Mucosa of descending colon (tissue), 3 donors: ENCODE measurements at regions not wholly inside any gene's neighbourhood (a gene's known extent, or its start where the extent isn't known, plus 50 kb on each side); places are given as distances from the start of the nearest gene placed in this dataset.
A peak's percentile ranks its signal among the peaks of the same experiment; 100 is the strongest.

Experiments
- ATAC-seq: fragments of 200-7000 bp; cut with Tn5 transposase; one replicate; pipeline ENCODE4 v1.9.1; 2020; ENCODE audit warnings: mild to moderate bottlenecking, moderate library complexity
- DNase-seq, 3 donors: peaks; one replicate each; pipeline ENCODE4 v3.0.0-alpha.2; 2020
- H3K36me3 ChIP-seq: fragments of 200-600 bp; one replicate; pipeline ENCODE4 v1.8.0; 2021; ENCODE audit warnings: low read depth, mild to moderate bottlenecking
- H3K4me1 ChIP-seq: fragments of 200-600 bp; one replicate; pipeline ENCODE4 v1.8.0; 2021; ENCODE audit warnings: low read depth, mild to moderate bottlenecking
- H3K4me3 ChIP-seq: fragments of 200-600 bp; one replicate; pipeline ENCODE4 v1.8.0; 2021; ENCODE audit warnings: mild to moderate bottlenecking
- H3K9me3 ChIP-seq: fragments of 200-600 bp; one replicate; pipeline ENCODE4 v1.8.0; 2021; ENCODE audit warnings: mild to moderate bottlenecking
- intact Hi-C, 2 donors: fragments of 100-400 bp; cut with DNase I in 1 of 2; cut with micrococcal nuclease in 1 of 2; formaldehyde crosslinking; loops; one replicate each; pipeline versions ENCODE4 v1.11.0 to v1.11.1; 2022; cut with DNase I, micrococcal nuclease
- TF ChIP-seq, protein P1 (sequence below): fragments of 200-600 bp; IDR thresholded peaks from one replicate; pipeline ENCODE4 v1.8.0; 2022; ENCODE audit warnings: antibody characterized with exemption, mild to moderate bottlenecking
- donor health status: DM: no; HTN: no; CAD: no; lungs with moderate emphysema.
- donor health status: DM: no; HTN: no; CAD: no.
- donor health status: DM: no; HTN: yes; CAD: no.

DNA sequence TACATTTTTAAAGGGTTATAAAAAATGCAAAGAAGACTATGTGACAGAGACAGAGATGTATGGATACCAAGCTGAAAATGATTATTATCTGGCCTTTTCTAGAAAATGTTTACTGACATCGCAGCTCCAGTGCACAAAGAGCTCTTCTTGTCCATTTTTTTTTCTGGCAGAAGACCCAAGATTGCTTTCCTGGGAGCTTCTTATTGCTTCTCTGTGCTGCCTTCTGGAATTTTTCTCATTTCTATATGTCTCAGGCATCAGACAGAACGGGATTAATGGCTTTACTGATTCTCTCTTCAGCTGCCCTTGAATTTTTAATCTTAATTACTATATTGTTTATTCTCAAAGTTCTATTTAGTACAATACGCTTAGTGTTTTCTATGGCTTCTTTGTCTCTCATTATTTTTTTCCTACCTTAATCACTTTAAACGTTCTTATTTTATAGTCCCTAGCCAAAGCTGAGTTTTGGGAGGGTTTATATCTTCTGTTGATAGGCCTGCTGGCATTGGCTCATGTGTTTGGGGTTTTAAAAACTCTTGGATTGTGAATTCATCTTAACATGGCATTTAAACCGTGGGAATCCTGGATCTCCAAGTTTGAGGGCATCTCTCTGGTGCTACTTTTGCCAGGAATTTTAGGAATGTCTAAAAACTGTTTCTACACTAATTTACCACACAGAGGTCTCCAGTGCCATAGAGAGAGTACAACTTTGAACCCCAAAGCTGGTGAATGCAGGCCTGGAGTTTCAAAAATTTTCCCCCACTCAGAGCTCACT lies 138.9 kb upstream of the LNX1 start:
- TF ChIP-seq, protein P1, sequence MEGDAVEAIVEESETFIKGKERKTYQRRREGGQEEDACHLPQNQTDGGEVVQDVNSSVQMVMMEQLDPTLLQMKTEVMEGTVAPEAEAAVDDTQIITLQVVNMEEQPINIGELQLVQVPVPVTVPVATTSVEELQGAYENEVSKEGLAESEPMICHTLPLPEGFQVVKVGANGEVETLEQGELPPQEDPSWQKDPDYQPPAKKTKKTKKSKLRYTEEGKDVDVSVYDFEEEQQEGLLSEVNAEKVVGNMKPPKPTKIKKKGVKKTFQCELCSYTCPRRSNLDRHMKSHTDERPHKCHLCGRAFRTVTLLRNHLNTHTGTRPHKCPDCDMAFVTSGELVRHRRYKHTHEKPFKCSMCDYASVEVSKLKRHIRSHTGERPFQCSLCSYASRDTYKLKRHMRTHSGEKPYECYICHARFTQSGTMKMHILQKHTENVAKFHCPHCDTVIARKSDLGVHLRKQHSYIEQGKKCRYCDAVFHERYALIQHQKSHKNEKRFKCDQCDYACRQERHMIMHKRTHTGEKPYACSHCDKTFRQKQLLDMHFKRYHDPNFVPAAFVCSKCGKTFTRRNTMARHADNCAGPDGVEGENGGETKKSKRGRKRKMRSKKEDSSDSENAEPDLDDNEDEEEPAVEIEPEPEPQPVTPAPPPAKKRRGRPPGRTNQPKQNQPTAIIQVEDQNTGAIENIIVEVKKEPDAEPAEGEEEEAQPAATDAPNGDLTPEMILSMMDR: no peak
- no peak for ATAC-seq
- no peak overlapping the region for H3K4me3 ChIP-seq
- H3K36me3 ChIP-seq: no peaks in the 10 kb centered on the region
- DNase-seq: no peak
- H3K9me3 ChIP-seq: no peaks in the 10 kb centered on the region
- no peaks in the 10 kb centered on the region for H3K4me1 ChIP-seq
- intact Hi-C loops: no loop called here

DNA sequence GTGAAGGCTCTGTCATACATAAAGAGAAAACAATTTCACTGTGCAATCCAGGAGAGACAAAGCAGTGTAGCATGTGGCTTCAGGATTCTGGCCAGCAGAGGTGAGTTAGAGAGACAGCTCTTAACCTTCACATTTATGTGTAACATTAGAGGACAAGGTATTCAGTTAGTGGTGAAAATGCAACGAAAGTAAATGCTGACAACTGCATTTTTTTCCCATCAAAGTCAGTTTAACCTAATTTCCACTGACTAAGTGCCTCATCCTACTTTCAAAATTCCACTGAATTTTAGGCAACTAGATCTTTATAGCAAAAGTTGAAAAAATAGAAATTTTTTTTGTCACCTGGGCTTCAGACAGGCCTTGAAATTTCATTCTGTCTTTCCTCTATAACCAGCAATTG lies 130.8 kb upstream of the LNX1 start:
- Histone ChIP-seq H3K4me1 (no peaks in the 10 kb centered on the region), H3K9me3 (no peaks in the 10 kb centered on the region), H3K4me3 (no peak overlapping the region), H3K36me3 (no peaks in the 10 kb centered on the region)
- ATAC-seq (no peak), DNase-seq (no peak)
- TF ChIP-seq, protein P1: no peak
- intact Hi-C loops: no loop called here

DNA sequence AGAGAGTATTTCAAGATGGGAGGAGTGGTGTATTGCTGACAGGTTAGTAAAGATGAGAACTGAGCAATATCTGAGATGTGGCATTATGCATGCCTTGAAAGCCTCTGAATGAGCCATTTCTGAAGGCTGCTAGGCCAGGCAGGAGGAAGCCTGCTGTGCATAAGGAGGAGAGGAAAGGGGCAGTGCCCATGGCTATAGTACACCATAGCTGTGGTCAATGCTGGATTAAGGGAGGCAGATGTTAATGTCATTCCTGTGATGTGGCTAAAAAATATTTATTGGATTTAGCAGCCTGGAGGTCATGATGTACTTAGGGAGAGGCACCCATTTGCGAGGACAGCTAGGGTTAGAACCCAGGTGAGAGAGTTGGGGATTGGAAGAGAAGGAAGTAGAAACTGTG lies 130.0 kb upstream of the LNX1 start:
- ATAC-seq: no peak
- Histone ChIP-seq H3K4me3 (no peak overlapping the region), H3K9me3 (no peaks in the 10 kb centered on the region), H3K36me3 (no peaks in the 10 kb centered on the region), H3K4me1 (no peaks in the 10 kb centered on the region)
- TF ChIP-seq, protein P1: no peak
- no peak for DNase-seq
- intact Hi-C loops: no loop called here

DNA sequence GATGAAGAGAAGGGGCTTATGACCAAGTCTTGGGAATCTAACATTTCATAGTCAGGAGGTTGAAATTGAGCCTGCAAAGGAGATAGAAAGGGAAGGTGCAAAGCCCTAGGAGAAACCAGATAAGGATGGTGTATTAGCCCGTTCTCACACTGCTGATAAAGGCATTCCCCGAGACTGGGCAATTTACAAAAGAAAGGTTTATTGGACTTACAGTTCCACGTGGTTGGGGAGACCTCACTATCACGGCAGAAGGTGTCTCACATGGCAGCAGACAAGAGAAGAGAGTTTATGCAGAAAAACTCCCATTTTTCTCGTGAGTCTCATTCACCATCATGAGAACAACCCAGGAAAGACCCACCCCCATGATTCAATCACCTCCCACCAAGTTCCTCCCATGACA lies 129.5 kb upstream of the LNX1 start:
- no peak for ATAC-seq
- Histone ChIP-seq H3K4me1 (no peaks in the 10 kb centered on the region), H3K4me3 (no peak overlapping the region), H3K9me3 (no peaks in the 10 kb centered on the region), H3K36me3 (no peaks in the 10 kb centered on the region)
- TF ChIP-seq, protein P1: no peak
- intact Hi-C loops: no loop called here
- DNase-seq: no peak

DNA sequence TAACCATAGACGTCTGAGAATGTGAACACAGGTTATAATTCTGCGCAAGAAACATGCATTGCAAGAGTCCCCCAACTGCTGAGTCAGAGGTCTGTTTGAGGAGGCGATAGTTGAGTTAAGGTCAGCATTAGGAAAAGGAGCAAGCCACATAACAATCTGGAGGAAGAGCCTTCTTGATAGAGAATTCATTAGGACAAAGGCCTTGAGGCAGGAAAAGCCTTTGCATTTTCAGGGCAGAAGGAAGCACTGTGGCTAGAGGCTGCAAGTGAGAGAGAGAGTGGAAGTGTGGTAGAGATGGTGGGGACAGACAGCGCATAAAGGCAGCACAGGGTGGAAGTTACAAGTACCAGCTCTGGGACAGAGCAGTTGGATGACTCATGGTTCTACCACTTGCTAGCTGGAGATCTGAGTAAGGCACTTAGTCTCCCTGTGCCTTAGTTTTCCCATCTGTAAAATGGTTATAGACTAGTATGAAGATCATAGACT lies 125.8 kb upstream of the LNX1 start:
- TF ChIP-seq, protein P1: no peak
- intact Hi-C loops: no loop called here
- peak; percentile 11 for ATAC-seq
- H3K4me1 ChIP-seq: no peaks in the 10 kb centered on the region
- no peak for DNase-seq
- H3K4me3 ChIP-seq: no peak overlapping the region
- H3K36me3 ChIP-seq: no peaks in the 10 kb centered on the region
- no peaks in the 10 kb centered on the region for H3K9me3 ChIP-seq
